Renal pelvis (tissue), 1 donor: ENCODE measurements at regions not wholly inside any gene's neighbourhood (a gene's known extent, or its start where the extent isn't known, plus 50 kb on each side); places are given as distances from the start of the nearest gene placed in this dataset.
A peak's percentile ranks its signal among the peaks of the same experiment; 100 is the strongest.

Experiments used
- DNase-seq: peaks from one replicate; pipeline ENCODE4 v3.0.0-alpha.2; 2013

- no peak for DNase-seq
Observed at GRCh38 chr10:109504401-109504800, 418.9 kb downstream of the XPNPEP1 start.

GRCh38 chr10:109487691-109488090 lies 435.6 kb downstream of the XPNPEP1 start:
- DNase-seq: no peak

- DNase-seq: no peak
Observed at GRCh38 chr10:109480836-109481235, 442.5 kb downstream of the XPNPEP1 start.

- DNase-seq: no peak
Observed at GRCh38 chr10:109475711-109476421, 447.4 kb downstream of the XPNPEP1 start.

GRCh38 chr10:109474812-109475211 lies 448.5 kb downstream of the XPNPEP1 start:
- peak; percentile 59 for DNase-seq

- no peak for DNase-seq
Observed at GRCh38 chr10:109474261-109474660, 449.1 kb downstream of the XPNPEP1 start.

GRCh38 chr10:109467551-109467950 lies 455.8 kb downstream of the XPNPEP1 start:
- DNase-seq: no peak

DNA sequence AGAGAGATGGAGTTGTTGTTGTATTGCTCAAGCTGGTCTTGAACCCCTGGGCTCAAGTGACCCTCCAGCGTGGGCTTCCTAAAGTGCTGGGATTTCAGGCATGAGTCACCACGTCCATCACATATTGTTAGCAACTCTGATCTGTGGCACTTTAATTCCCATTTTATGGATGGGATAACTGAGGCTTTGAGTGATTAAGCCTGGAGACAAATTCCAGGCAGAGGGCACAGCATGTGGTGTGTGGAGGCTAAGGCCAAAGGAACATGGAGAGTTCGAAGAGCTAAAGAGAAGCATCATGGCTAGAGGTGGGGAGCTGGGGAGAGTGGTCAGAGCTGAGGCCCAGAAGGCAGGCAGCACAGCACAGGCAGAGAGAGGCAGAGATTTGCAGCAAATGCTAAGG lies 458.4 kb downstream of the XPNPEP1 start:
- no peak for DNase-seq

DNA sequence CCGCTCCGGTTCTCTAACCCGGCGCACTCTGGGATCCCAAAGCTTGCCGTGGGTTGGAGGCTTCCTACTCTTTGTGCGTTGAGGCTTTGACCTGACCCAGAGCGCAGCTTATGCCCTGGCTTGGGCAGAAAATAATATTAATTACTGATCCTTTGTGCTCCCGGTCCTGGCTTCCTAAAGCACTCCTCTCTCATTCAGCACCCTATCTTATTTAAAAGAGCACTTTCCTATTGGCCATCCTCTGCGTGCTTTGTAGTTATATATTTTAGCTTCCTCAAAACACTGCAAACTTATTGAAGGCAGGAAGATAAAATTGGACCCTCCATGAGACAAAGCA lies 466.0 kb downstream of the XPNPEP1 start:
- DNase-seq: no peak

GRCh38 chr10:109456566-109457301 lies 466.6 kb downstream of the XPNPEP1 start:
- peak; percentile 30 for DNase-seq

- DNase-seq: no peak
Observed at GRCh38 chr10:109454691-109455090, 468.6 kb downstream of the XPNPEP1 start.

DNA sequence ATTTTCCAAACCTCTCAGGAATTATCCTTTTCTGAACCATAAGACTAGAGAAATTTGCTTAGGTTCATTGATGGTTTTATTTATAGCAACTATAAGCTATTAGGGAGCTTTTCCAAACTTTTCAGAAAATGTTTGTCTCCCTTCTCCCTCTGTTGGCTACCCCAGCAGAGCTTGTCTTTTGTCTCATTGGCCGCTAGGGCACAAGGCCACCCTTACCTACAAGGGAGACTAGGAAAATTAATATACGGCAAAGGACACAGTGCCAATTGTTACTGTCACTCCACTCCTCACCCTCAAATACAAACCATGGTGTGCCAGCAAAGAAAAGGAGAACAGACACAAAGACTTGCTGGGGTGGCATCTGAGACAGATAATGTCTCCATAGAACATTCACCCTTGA lies 471.4 kb downstream of the XPNPEP1 start:
- DNase-seq: no peak

DNA sequence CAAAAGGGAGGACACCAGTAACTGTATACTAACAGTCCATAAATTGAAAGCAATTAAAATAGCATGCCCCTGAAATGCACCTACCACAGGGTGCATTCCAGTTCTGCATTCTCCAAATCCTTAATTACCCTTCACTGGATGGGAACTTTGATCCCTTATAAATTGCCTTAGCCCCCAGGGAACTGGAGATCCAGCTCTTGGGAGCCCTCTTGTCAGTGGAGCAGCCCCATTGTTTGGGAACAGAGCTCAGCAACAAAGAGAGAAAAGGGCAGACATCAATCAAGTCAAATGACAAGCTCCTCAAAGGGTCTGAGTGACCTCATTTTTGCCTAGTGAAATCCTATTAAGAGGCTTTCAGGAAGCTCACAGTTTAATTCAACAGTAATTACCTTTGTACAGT lies 472.6 kb downstream of the XPNPEP1 start:
- DNase-seq: peak; percentile 91

GRCh38 chr10:109433434-109433833 lies 489.9 kb downstream of the XPNPEP1 start:
- DNase-seq: no peak

GRCh38 chr10:109432281-109432680 lies 491.0 kb downstream of the XPNPEP1 start:
- no peak for DNase-seq

DNA sequence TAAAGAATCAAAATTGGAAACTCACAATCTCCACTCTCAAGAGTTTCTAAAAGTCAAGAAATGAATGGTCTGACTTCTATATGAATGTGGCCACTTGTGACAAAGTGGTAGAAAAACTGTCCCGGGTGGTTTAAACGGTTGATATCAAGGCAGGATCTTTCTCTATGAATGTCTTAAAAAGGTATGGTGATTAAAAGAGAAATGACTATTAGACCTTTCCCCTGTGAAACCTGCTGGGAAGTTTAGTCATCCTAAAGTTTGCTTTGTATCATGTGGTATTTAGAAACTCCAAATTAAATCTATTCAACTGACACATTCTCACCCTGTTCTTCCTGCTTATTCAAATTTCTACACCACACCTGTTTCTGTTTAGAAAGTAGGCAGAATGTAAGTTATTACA lies 492.5 kb downstream of the XPNPEP1 start:
- no peak for DNase-seq

DNA sequence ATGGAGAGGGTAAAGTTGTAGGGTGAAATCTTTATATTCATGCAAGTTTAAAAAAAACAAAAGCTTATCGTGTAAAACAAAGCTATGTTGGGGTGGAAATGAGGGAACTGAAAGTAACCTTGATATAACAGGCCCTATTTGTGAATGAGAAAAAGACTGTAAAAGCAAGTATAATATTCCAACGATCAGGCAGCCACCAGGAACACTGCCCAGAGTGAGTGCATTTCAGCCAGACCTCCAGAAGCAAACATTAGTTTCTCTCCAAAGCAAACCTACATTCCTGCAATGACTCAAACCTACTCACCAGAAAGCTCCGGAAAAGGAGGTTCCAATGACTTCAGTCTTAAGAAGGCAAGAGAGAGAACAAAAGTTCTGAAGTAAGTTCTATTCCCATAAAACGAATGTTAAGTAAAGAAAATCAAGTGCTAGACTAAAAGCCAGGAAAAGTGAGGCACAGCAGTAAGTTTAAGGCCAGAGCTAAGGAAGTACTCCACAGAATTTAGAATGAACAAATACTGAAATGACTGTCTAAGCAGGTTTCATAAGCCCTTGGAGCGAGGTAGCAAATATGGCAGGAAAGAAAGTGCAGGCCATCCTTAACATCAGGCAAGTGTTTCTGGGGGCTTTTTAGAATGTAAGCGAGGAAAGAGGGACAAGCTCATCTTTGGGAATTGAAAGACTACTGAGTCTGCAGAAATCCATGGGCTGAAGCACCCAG lies 493.1 kb downstream of the XPNPEP1 start:
- no peak for DNase-seq

GRCh38 chr10:109428775-109429491 lies 494.4 kb downstream of the XPNPEP1 start:
- no peak for DNase-seq

DNA sequence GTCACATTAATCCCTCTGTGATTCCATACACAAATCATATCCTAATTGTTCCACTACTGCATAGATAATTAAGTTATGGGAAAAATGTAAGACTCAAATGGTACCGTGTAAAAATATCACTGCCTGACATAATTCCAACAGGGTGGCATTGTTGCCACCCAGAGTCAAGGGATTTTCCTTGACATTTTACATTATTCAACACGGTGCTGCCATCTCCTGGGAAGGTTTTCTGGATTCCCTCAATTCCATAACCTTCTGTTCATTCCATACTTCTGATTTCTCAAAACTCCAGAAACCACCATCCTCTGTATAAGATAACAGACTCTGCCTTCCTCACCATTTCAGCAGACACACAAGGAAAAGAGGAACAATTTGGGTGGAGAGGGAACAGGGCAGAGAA lies 495.9 kb downstream of the XPNPEP1 start:
- DNase-seq: no peak

GRCh38 chr10:109426987-109427386 lies 496.3 kb downstream of the XPNPEP1 start:
- no peak for DNase-seq

- no peak for DNase-seq
Observed at GRCh38 chr10:109418795-109419194, 504.5 kb downstream of the XPNPEP1 start.

- DNase-seq: no peak
Observed at GRCh38 chr10:109417803-109418202, 505.5 kb downstream of the XPNPEP1 start.
